ENCODE measurements at regions not wholly inside any gene's neighbourhood (a gene's known extent, or its start where the extent isn't known, plus 50 kb on each side); places are given as distances from the start of the nearest gene placed in this dataset.

DNA sequence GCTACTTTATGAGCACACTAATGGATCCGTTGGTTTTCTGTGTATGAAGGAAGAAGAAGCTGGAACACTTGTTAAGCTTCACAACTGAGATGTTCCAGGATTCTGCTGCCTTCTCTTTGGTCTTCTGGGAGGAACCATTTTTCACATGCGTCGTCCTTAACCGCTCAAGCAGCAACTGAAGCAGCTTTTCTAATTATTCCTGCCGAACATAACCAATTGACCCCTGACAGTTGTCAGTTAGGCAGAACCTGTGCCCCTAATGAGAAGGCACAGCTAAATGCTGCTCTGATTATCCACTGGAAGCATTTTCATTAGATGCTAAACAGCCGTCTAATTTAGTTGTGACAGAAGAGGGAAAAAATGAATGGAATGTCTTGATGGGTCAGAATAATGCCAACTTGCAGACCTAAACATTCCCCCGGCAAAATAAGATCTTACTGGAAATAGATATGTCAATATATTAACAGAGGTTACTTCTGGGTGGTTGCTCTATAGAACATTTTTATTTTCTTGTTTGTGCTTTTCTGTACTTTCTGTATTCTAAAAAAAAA, 85.0 kb upstream of the SMLR1 start:
- H3K36me3 Mint-ChIP-seq (ENCODE audit: low read depth) = no peaks in the 10 kb centered on the region
- Histone ChIP-seq H3K27me3 (ENCODE audit: control insufficient read depth in 1 of 2, insufficient read depth in 2 of 2, low read length in 2 of 2) (no peaks in the 10 kb centered on the region), H3K9me3 (ENCODE audit: control insufficient read depth in 1 of 2, insufficient read depth in 1 of 2, low read length in 2 of 2) (no peaks in the 10 kb centered on the region), H3K36me3 (ENCODE audit: insufficient read depth, low read length) (no peaks in the 10 kb centered on the region), H3K4me3 (ENCODE audit: low read length) (no peak overlapping the region), H3K27ac (ENCODE audit: low read depth in 1 of 2, low read length in 2 of 2) (no peak overlapping the region), H3K4me1 (ENCODE audit: insufficient read depth, low read length) (no peaks in the 10 kb centered on the region)
- no peaks in the 10 kb centered on the region for H3K9me3 Mint-ChIP-seq
- no peak for ATAC-seq (ENCODE audit: poor library complexity)
- H3K27me3 Mint-ChIP-seq = no peaks in the 10 kb centered on the region
- CTCF ChIA-PET = no interaction called here
- no peak overlapping the region for H3K4me3 Mint-ChIP-seq
- POLR2A ChIA-PET = no interaction called here
- TF ChIP-seq, protein P1, sequence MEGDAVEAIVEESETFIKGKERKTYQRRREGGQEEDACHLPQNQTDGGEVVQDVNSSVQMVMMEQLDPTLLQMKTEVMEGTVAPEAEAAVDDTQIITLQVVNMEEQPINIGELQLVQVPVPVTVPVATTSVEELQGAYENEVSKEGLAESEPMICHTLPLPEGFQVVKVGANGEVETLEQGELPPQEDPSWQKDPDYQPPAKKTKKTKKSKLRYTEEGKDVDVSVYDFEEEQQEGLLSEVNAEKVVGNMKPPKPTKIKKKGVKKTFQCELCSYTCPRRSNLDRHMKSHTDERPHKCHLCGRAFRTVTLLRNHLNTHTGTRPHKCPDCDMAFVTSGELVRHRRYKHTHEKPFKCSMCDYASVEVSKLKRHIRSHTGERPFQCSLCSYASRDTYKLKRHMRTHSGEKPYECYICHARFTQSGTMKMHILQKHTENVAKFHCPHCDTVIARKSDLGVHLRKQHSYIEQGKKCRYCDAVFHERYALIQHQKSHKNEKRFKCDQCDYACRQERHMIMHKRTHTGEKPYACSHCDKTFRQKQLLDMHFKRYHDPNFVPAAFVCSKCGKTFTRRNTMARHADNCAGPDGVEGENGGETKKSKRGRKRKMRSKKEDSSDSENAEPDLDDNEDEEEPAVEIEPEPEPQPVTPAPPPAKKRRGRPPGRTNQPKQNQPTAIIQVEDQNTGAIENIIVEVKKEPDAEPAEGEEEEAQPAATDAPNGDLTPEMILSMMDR (IDR thresholded peaks at IDR 0.05) = no peak
- no peaks in the 10 kb centered on the region for H3K4me1 Mint-ChIP-seq (ENCODE audit: low read depth)
- intact Hi-C loops (cut with DNase I, micrococcal nuclease) = no loop called here
- DNase-seq = no peak
- no peak overlapping the region for H3K27ac Mint-ChIP-seq

DNA sequence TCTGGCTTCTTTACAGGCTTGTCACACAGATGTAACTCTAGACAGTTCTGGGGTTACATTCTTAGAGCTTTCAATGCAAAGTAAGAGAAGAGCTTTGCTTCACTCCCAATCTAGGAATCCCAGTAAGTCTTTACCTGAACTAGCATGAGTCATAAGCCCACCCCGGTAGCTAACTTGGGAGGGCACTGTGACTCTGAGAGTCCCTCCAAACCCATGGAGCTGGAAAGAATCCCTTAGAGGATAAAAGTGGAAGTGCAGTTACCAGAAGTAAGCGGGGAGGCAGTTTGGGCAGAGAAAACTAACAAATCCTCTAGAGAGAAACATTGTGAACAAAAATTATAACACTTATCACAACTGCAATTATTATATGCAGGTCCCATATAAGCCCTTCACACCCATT, 84.0 kb upstream of the SMLR1 start:
- Mint-ChIP-seq H3K9me3 (no peaks in the 10 kb centered on the region), H3K27ac (no peak overlapping the region), H3K36me3 (ENCODE audit: low read depth) (no peaks in the 10 kb centered on the region), H3K27me3 (no peaks in the 10 kb centered on the region), H3K4me3 (no peak overlapping the region), H3K4me1 (ENCODE audit: low read depth) (no peaks in the 10 kb centered on the region)
- TF ChIP-seq, protein P1 (IDR thresholded peaks at IDR 0.05) = no peak
- Histone ChIP-seq H3K4me1 (ENCODE audit: insufficient read depth, low read length) (no peaks in the 10 kb centered on the region), H3K27me3 (ENCODE audit: control insufficient read depth in 1 of 2, insufficient read depth in 2 of 2, low read length in 2 of 2) (no peaks in the 10 kb centered on the region), H3K9me3 (ENCODE audit: control insufficient read depth in 1 of 2, insufficient read depth in 1 of 2, low read length in 2 of 2) (no peaks in the 10 kb centered on the region), H3K36me3 (ENCODE audit: insufficient read depth, low read length) (no peaks in the 10 kb centered on the region), H3K27ac (ENCODE audit: low read depth in 1 of 2, low read length in 2 of 2) (no peak overlapping the region), H3K4me3 (ENCODE audit: low read length) (no peak overlapping the region)
- ChIA-PET POLR2A (no interaction called here), CTCF (no interaction called here)
- no peak for ATAC-seq (ENCODE audit: poor library complexity)
- intact Hi-C loops (cut with DNase I, micrococcal nuclease) = no loop called here
- no peak for DNase-seq

DNA sequence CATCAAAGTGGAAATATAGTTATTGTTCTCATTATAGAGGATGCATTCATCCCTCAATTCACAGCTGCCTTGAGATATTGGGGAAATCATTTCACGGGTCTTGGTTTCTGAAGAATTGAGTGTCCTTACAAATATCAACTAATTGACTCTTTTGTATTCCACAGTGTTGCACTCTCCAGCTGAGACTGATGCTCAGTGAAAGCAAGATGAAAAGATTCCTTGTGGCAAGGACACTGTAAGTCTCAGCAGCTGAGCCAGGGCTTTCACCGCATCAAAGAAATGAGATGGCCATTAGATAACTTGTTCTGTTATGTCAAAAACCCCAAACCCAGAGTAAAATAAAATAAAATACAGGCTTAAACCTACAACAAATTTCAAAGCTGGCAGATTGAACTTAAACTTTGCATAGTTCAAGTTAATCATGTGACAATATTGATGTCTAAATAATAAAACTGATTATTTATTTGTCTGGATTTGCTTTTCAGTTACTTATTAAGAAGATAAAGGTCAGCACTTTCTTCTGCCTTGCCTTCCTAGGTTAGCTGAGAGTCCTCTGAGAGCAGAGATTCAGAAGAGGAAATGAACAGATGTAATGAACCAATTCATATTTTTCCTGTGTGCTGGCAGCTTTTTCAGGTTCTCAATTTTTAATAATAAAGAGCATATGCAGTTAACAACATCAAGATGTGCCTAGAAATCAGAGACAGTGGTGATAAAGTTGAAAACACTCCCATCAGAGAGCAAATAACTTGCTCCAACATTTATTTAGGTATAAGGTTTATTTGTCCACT, 82.4 kb upstream of the SMLR1 start:
- H3K4me1 ChIP-seq (ENCODE audit: insufficient read depth, low read length) = no peaks in the 10 kb centered on the region
- H3K27me3 ChIP-seq (ENCODE audit: control insufficient read depth in 1 of 2, insufficient read depth in 2 of 2, low read length in 2 of 2) = no peaks in the 10 kb centered on the region
- no peak overlapping the region for H3K4me3 ChIP-seq (ENCODE audit: low read length)
- Mint-ChIP-seq H3K4me3 (no peak overlapping the region), H3K4me1 (ENCODE audit: low read depth) (no peaks in the 10 kb centered on the region), H3K27ac (no peak overlapping the region), H3K36me3 (ENCODE audit: low read depth) (no peaks in the 10 kb centered on the region), H3K27me3 (no peaks in the 10 kb centered on the region), H3K9me3 (no peaks in the 10 kb centered on the region)
- CTCF ChIA-PET = no interaction called here
- no peak for ATAC-seq (ENCODE audit: poor library complexity)
- DNase-seq = no peak
- no peaks in the 10 kb centered on the region for H3K36me3 ChIP-seq (ENCODE audit: insufficient read depth, low read length)
- TF ChIP-seq, protein P1 (IDR thresholded peaks at IDR 0.05) = no peak
- intact Hi-C loops (cut with DNase I, micrococcal nuclease) = no loop called here
- POLR2A ChIA-PET = no interaction called here
- H3K27ac ChIP-seq (ENCODE audit: low read depth in 1 of 2, low read length in 2 of 2) = no peak overlapping the region
- peaks cover 1 to 10% of the 10 kb centered on the region in 2 experiments for H3K9me3 ChIP-seq (ENCODE audit: control insufficient read depth in 1 of 2, insufficient read depth in 1 of 2, low read length in 2 of 2)

Measured in CD4-positive, alpha-beta T cell (primary cell).